ENCODE measurements at regions not wholly inside any gene's neighbourhood (a gene's known extent, or its start where the extent isn't known, plus 50 kb on each side); places are given as distances from the start of the nearest gene placed in this dataset.

DNA sequence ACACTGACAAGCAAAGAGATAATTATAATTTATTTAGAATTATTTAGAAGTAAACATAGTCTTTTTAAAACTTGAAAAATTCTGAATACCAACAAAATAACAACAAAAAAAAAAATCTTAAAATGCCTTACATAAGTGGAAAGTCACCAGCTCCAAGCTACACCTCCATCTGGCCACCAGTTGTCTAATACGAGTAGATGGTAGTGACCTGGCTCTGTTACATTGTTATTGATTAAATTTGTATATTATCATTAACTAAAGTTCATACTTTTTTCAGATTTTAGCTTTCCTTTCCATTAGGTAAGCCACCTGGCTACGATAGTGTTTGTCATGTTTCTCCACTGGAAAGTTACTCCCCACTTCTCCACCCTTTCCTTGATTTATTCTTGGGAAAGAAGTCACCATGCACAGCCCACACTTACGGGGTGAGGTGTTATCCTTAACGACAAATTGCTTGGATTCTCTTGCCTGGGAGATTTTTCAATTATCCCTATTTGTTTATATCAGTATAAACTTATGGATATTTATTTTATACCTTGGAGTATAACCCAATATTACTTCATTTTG, 464.5 kb upstream of the CHAC2 start:
- H3K27me3 ChIP-seq (ENCODE audit: control insufficient read depth, insufficient read depth): no peaks in the 10 kb centered on the region
- no peaks in the 10 kb centered on the region for H3K9me3 ChIP-seq (ENCODE audit: control insufficient read depth, low read length)
- intact Hi-C loops (cut with DNase I): no loop called here
- ATAC-seq (no peak), DNase-seq (no peak)
- H3K4me3 ChIP-seq (ENCODE audit: low read length): no peak overlapping the region
- H3K27ac ChIP-seq (ENCODE audit: low read length): no peak overlapping the region
- H3K4me1 ChIP-seq (ENCODE audit: control insufficient read depth, insufficient read depth, low read length): no peaks in the 10 kb centered on the region
- WGBS: 75% methylated on average over 4 of the region's 4 CpGs

DNA sequence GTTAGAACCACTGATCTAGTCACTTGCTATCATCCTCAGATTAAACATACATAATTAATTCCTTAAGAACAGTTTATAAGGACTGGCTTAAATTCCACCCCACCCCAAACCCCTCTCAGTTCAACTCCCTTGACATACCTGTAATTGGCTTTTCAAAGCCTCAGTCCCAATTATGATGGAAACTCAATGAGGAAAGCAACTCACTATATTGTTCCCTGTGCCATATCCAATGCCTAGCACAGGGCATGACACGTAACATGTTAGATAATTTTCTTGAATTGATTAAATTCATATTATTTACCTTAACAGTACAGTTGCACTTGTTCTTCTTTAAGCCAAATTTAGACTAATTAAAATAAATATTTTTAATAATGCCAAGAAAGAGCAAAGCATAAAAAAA, 465.1 kb upstream of the CHAC2 start:
- no peak overlapping the region for H3K27ac ChIP-seq (ENCODE audit: low read length)
- DNase-seq (no peak), ATAC-seq (no peak)
- H3K4me3 ChIP-seq (ENCODE audit: low read length): no peak overlapping the region
- no peaks in the 10 kb centered on the region for H3K4me1 ChIP-seq (ENCODE audit: control insufficient read depth, insufficient read depth, low read length)
- no peaks in the 10 kb centered on the region for H3K27me3 ChIP-seq (ENCODE audit: control insufficient read depth, insufficient read depth)
- intact Hi-C loops (cut with DNase I): no loop called here
- 95% methylated on average over 1 of the region's 1 CpG for WGBS
- H3K9me3 ChIP-seq (ENCODE audit: control insufficient read depth, low read length): no peaks in the 10 kb centered on the region

DNA sequence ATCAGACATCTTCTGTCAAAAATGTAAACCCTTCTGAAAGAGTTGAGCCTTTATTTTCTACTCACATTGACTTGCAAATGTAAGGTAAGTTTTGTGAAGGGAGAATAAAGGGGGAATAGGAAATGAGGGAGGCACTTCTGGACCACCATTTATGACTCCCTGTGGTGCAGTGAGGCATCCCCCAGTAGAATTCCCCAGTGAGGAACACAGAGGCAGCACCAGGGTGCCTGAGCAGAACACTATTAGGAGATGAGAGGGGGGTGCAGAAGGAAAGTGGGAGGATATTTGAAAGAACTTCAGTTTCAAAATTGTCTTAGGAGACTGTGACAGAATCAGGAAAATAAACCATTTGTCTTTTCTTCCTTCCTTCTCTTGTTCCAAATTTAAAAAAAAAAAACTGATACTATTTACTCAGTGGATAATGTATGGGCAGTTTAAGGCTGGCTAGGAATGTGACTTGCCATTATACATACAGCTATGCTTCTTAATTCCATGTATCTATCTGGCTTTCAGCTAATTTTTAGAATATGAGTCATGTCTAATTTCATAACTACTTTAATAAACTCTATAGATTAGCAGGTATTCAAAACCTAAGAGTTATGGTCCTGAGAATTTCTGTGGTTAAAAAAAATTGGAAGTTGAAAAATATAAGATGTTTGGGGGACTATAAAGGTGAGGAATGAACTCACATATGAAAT, 478.1 kb upstream of the CHAC2 start:
- Histone ChIP-seq H3K4me3 (ENCODE audit: low read length) (no peak overlapping the region), H3K4me1 (ENCODE audit: control insufficient read depth, insufficient read depth, low read length) (no peaks in the 10 kb centered on the region), H3K27ac (ENCODE audit: low read length) (no peak overlapping the region), H3K9me3 (ENCODE audit: control insufficient read depth, low read length) (no peaks in the 10 kb centered on the region), H3K27me3 (ENCODE audit: control insufficient read depth, insufficient read depth) (no peaks in the 10 kb centered on the region)
- ATAC-seq (no peak), DNase-seq (no peak)
- intact Hi-C loops (cut with DNase I): no loop called here

DNA sequence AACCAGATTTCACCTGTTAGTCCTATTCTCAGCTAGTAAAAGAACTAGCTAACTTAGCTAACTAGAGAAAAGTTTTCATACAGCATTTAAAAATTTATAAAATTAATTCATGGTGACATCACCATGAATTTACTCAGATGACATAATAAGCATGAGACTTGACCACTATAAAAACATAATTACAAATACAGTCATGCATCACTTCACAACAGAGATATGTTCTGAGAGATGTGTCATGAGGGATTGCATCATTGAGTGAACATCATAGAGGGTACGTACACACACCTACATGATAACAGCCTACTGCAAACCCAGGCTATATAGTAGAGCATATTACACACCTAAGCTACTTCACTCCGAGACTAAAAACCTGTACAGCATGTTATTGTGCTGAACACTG, 481.3 kb upstream of the CHAC2 start:
- WGBS: 89% methylated on average over 2 of the region's 2 CpGs
- intact Hi-C loops (cut with DNase I): no loop called here

DNA sequence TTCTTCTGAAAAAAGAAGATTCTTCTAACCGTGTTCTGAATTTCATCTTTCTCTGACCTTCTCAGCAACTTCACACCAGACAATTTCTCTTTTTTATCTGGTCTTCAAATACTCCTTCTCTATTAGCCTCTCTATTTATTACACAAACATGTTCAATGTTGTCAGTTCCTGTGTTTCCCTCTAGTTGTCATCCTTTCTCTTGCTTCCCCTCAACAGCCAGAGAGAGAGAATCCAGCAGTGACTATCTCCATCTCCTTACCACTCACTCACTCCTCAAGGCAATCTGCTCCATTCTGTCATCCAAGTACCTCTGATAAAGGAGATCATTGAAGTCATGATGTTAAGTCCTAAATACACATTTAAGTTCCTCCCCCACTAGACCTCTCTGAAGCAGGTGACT, 491.9 kb upstream of the CHAC2 start:
- no peaks in the 10 kb centered on the region for H3K27me3 ChIP-seq (ENCODE audit: control insufficient read depth, insufficient read depth)
- no peak overlapping the region for H3K4me3 ChIP-seq (ENCODE audit: low read length)
- H3K27ac ChIP-seq (ENCODE audit: low read length): no peak overlapping the region
- H3K4me1 ChIP-seq (ENCODE audit: control insufficient read depth, insufficient read depth, low read length): no peaks in the 10 kb centered on the region
- no peak for ATAC-seq
- DNase-seq: no peak
- 83% methylated on average over 1 of the region's 1 CpG for WGBS
- no peaks in the 10 kb centered on the region for H3K9me3 ChIP-seq (ENCODE audit: control insufficient read depth, low read length)
- intact Hi-C loops (cut with DNase I): no loop called here

More for the DNA sequence above, 481.3 kb upstream of the CHAC2 start:
- ATAC-seq: no peak
- H3K4me1 ChIP-seq (ENCODE audit: control insufficient read depth, insufficient read depth, low read length): no peaks in the 10 kb centered on the region
- H3K27me3 ChIP-seq (ENCODE audit: control insufficient read depth, insufficient read depth): no peaks in the 10 kb centered on the region
- H3K9me3 ChIP-seq (ENCODE audit: control insufficient read depth, low read length): no peaks in the 10 kb centered on the region
- H3K27ac ChIP-seq (ENCODE audit: low read length): no peak overlapping the region
- H3K4me3 ChIP-seq (ENCODE audit: low read length): no peak overlapping the region
- no peak for DNase-seq

DNA sequence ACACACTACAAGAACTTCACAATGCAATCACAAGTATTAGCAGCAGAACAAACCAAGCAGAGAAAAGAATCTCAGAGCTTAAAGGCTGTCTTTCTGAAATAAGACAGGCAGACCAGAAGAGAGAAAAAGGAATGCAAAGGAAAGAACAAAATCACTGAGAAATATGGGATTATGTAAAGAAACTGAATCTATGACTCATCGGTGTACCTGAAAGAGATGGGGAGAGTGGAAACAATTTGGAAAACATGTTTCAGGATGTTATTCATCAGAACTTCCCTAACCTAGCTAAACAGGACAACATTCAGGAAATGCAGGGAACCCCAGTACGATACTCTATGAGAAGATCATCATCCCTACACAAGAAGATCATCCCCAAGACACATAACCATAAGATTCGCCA, 499.0 kb upstream of the CHAC2 start:
- H3K27me3 ChIP-seq (ENCODE audit: control insufficient read depth, insufficient read depth): no peaks in the 10 kb centered on the region
- WGBS: 86% methylated on average over 3 of the region's 3 CpGs
- intact Hi-C loops (cut with DNase I): no loop called here
- H3K9me3 ChIP-seq (ENCODE audit: control insufficient read depth, low read length): no peaks in the 10 kb centered on the region
- DNase-seq (no peak), ATAC-seq (no peak)
- no peak overlapping the region for H3K27ac ChIP-seq (ENCODE audit: low read length)
- no peaks in the 10 kb centered on the region for H3K4me1 ChIP-seq (ENCODE audit: control insufficient read depth, insufficient read depth, low read length)
- no peak overlapping the region for H3K4me3 ChIP-seq (ENCODE audit: low read length)

DNA sequence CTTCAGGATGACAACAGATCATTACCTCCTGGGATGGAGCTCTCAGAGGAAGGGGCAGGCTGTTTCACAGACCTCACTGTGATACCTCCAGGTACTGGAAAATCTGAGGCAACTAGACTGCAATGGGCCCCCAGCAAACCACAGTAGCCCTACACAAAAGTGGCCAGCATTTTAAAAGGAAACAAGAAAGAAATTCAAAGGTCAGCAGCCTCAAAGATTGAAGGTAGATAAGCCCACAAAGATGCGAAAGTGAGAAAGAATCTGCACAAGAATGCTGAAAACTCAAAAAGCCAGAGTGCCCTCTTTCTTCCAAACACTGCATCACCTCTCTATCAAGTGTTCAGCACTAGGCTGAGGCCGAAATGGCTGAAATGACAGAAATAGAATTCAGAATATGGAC, 499.5 kb upstream of the CHAC2 start:
- 70% methylated on average over 2 of the region's 2 CpGs for WGBS
- Histone ChIP-seq H3K9me3 (ENCODE audit: control insufficient read depth, low read length) (no peaks in the 10 kb centered on the region), H3K27me3 (ENCODE audit: control insufficient read depth, insufficient read depth) (no peaks in the 10 kb centered on the region), H3K27ac (ENCODE audit: low read length) (no peak overlapping the region), H3K4me1 (ENCODE audit: control insufficient read depth, insufficient read depth, low read length) (no peaks in the 10 kb centered on the region), H3K4me3 (ENCODE audit: low read length) (no peak overlapping the region)
- DNase-seq (no peak), ATAC-seq (no peak)
- intact Hi-C loops (cut with DNase I): no loop called here

DNA sequence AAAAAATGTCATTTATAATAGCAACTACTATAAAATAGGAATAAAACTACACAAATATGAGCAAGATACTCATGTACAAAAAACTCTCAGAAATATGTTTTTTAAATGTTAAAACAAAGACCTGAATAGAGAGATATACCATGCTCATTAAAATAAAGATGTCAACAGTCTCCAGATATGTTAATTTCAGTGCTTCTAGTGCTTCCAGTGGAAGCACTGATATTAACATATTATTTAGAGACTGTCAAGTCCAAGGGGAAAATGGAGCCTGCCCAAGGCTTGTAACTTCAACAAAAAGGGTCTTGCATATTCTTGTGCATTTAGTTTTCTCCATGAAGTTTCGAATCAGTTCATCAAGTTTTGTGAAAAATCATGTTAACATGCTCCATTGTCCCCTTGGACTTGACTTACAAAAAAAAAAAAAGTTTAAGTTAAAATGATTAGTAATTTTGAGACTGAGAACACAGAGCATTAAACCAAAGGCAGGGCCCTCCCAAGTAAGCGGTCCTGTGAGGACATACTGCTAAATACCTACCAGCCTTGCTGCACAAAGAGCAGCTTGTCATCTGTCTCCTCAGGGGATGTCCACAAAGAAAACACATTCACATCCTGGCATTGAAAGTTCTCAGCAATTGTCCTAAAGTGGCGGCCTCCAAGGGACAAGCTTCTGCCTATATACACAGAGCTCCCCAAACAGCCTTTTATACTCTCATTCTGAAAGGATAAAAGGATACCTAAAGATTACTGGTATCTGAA, 501.9 kb upstream of the CHAC2 start:
- Histone ChIP-seq H3K4me1 (ENCODE audit: control insufficient read depth, insufficient read depth, low read length) (no peaks in the 10 kb centered on the region), H3K4me3 (ENCODE audit: low read length) (no peak overlapping the region), H3K27ac (ENCODE audit: low read length) (no peak overlapping the region), H3K9me3 (ENCODE audit: control insufficient read depth, low read length) (no peaks in the 10 kb centered on the region), H3K27me3 (ENCODE audit: control insufficient read depth, insufficient read depth) (no peaks in the 10 kb centered on the region)
- DNase-seq (no peak), ATAC-seq (no peak)
- 82% methylated on average over 3 of the region's 3 CpGs for WGBS
- intact Hi-C loops (cut with DNase I): no loop called here

DNA sequence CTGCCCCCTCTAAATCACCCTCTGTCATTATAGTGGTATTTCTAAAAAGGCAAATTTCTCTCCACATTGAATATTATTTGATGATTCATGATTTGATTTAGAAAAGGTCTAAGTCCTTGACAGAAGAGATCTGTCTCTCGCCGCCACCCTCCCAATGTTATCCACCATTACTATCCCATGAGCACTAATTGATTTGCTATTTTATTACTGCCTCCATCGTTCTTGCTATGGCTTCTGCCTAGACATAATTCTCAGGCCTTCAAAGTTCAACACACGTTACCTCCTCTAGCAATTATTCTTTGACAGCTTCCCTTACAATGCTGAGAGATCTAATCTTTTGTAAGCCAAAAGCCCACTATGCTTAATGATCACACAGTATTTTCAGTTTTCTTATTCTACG, 507.0 kb upstream of the CHAC2 start:
- H3K9me3 ChIP-seq (ENCODE audit: control insufficient read depth, low read length): no peaks in the 10 kb centered on the region

DNA sequence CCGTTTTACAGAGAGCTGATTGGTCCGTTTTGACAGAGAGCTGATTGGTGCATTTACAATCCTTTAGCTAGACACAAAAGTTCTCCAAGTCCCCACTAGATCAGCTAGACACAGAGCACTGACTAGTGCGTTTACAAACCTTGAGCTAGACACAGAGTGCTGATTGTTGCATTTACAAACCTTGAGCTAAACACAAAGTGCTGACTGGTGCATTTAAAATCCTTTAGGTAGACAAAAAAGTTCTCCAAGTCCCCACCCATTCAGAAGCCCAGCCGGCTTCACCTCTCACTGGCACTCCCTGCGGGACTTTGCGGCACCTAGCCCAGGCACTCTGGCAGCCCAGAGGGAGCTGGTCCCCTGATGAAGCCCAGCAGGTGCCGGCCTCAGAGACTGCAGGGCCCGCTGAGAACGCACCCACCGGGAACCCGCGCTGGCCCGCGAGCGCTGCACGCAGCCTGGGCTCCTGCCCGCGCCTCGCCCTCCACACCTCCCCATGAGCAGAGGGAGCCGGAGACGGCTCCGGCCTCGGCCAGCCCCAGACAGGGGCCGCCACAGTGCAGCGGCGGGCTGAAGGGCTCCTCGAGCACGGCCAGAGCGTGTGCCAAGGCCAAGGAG, 508.1 kb upstream of the CHAC2 start:
- H3K4me3 ChIP-seq (ENCODE audit: low read length): no peak overlapping the region
- intact Hi-C loops (cut with DNase I): no loop called here
- ATAC-seq (no peak), DNase-seq (peak in 1 of 3 donors; percentile 37)
- H3K27me3 ChIP-seq (ENCODE audit: control insufficient read depth, insufficient read depth): no peaks in the 10 kb centered on the region
- no peaks in the 10 kb centered on the region for H3K4me1 ChIP-seq (ENCODE audit: control insufficient read depth, insufficient read depth, low read length)
- H3K27ac ChIP-seq (ENCODE audit: low read length): no peak overlapping the region
- 92% methylated on average over 29 of the region's 29 CpGs for WGBS
- H3K9me3 ChIP-seq (ENCODE audit: control insufficient read depth, low read length): no peaks in the 10 kb centered on the region

More for the DNA sequence above, 507.0 kb upstream of the CHAC2 start:
- Histone ChIP-seq H3K27ac (ENCODE audit: low read length) (no peak overlapping the region), H3K4me3 (ENCODE audit: low read length) (no peak overlapping the region), H3K4me1 (ENCODE audit: control insufficient read depth, insufficient read depth, low read length) (no peaks in the 10 kb centered on the region), H3K27me3 (ENCODE audit: control insufficient read depth, insufficient read depth) (no peaks in the 10 kb centered on the region)
- 96% methylated on average over 5 of the region's 5 CpGs for WGBS
- intact Hi-C loops (cut with DNase I): no loop called here
- ATAC-seq (no peak), DNase-seq (no peak)

DNA sequence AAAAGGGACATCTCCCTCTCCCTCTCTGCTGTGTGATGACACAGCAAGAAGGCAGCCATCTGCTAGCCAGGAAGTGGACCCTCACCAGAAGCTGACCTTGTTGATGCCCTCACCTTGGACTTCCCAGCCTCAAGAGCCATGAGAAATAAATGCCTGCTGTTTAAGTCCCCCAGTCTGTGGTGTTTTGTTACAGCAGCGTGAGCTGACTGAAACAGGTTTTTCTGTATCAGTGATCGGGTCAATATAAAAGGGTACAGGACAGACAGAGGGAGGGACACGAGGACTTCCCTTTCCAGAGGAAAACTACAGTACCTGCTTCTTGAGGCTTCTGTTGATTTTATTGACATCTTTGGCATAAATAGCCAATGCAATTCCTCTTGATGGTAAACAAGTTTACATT, 510.3 kb upstream of the CHAC2 start:
- no peak for DNase-seq
- 93% methylated on average over 3 of the region's 3 CpGs for WGBS
- Histone ChIP-seq H3K27me3 (ENCODE audit: control insufficient read depth, insufficient read depth) (no peaks in the 10 kb centered on the region), H3K27ac (ENCODE audit: low read length) (no peak overlapping the region), H3K9me3 (ENCODE audit: control insufficient read depth, low read length) (no peaks in the 10 kb centered on the region), H3K4me3 (ENCODE audit: low read length) (no peak overlapping the region), H3K4me1 (ENCODE audit: control insufficient read depth, insufficient read depth, low read length) (no peaks in the 10 kb centered on the region)
- intact Hi-C loops (cut with DNase I): no loop called here
- no peak for ATAC-seq
